Activated CD4-positive, alpha-beta T cell treated with anti-CD3 and anti-CD28 coated beads, Interleukin-10, Interleukin-2, amounts not matched to agents 100 ng/mL and 50 ng/mL, durations not matched to agents 16 hours and 8 hours (primary cell): ENCODE measurements at regions not wholly inside any gene's neighbourhood (a gene's known extent, or its start where the extent isn't known, plus 50 kb on each side); places are given as distances from the start of the nearest gene placed in this dataset.
"Not testable (repeated sequence)": the region's sequence is repeated elsewhere in the genome, so short reads cannot be mapped to it uniquely, and the experiment has no call there.

Experiments used
- DNase-seq: peaks from one replicate; pipeline ENCODE4 v3.0.0-alpha.2; 2020

DNA sequence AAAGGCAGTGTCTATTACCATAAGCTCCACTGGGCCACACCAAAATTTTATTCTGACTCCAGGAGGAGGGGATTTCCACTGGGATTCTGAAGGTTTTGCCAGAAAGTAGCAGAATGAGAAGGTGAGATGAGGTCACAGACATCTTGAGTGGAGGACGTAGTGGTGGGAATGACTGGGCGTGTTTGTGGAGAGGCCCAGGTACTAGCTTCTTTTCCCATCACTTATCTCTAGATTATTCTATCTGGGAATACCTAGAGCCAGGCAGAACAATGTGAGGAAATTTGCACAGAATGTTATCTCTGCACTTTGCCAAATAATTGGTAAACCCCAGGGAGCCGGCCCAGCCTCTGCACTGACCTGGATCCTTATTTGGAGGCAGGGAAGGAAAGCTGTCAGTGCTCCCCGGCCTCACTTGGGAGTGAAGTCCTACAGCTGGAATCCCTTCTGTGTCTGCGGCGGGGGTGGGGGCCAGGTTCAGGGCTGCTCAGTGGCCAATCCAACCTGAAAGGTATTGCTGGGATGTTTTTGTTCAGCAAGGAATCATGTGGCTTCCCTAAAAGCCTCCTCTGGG lies 129.4 kb downstream of the C12orf75 start:
- no peak for DNase-seq

GRCh38 chr12:105461271-105461943 lies 130.9 kb downstream of the C12orf75 start:
- DNase-seq = no peak

- no peak for DNase-seq
Measured at GRCh38 chr12:105461944-105462762, 131.7 kb downstream of the C12orf75 start.

DNA sequence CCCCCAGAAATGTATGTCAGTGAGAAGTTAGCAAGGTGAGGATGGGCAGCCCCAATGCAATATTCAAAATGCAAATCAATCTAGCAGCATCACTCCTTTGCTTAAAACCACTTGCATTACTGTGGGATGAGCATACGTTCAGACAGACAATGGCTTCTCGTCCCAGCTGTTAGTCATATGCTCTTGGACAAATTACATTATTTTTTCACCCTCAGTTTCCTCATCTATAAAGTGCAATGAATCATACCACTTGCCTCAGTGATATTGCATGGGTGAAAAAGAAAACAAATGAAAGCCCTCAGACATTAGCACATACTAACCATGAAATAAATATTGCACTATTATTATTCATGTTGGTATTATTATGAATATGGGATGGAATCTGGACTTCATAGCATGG lies 132.3 kb downstream of the C12orf75 start:
- no peak for DNase-seq

DNA sequence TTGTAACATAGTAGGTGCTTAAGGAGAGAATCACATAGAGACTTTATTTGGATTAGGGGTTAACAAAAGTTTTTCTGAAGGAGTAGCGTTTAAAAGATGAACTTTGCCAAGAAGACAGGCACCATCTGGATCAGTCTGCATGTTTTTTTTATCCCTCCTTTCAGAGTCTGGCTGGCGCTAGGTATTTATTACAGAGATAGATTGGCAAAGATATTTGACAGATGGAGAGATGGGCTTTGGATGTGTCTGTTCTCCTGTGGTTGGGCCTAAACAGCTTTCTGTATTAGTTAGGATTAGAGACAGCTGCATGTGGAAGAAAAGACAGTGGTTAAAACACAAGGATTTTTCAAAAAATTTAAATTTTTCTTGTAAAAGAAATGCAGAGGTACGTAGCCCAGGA lies 133.9 kb downstream of the C12orf75 start:
- DNase-seq = no peak

GRCh38 chr12:105466231-105466900 lies 135.9 kb downstream of the C12orf75 start:
- DNase-seq = no peak

DNA sequence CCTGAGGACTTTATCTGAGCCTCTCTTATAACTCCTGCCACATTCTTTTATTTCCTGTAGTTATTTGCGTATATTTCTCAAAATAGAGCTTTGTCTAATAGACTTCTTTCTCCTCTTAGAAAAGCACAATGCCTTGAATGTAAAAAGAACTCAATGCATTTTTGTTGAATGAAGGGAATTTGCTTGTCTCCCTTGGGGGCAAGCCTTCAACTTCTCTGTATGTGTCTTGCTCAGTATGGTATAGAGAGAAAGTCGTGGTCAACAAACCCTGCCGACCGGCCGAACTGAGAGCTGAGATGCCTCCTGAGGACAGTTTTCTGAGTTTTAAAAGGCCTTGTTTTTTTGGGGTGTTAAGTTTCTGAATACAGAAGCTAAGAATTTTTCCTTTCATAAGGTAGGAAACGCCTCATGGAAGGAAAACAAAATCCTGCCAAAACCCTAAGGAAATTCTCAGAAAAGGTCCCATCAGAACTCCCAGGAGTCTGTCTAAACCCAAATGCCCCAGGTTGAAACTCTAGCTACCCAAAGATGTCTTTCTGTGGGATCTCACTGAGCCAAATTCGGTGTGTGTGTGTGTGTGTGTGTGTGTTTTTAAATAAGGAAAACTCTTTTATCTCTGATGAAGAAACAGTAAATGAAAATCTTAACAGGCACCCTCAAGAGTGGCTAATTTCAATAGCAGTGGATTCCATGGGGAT lies 136.6 kb downstream of the C12orf75 start:
- DNase-seq = no peak

DNA sequence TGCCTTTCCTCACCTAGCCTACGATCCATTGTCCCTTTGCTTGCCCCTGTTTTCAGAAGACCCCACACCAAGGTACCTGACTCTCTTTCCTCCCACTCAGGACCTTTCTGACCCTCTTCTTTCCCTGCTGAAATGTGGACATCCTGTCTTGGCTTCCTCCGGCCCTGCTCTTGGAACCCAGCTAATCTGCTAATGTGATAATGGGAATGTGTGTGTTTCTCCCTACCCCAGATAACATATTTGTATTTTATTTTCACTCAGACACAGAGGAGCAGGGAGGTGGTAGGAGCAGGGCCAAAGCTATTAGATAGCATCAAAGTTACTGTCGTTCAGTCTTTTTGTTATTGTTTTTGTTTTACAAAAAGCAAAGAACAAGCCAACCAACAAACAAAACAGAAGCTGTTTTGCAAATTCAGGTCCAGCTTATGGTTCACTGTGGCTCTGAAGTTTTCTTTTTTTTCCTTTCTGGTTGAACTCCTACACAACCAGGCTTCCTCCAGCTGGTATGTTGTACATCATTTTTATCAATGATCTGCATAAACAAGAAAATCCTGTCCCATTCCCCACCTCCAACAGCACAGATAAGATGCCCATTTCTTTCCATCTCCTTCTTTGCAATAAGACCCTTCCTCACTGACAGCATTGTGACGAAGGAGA lies 137.3 kb downstream of the C12orf75 start:
- no peak for DNase-seq

GRCh38 chr12:105468464-105468863 lies 138.0 kb downstream of the C12orf75 start:
- DNase-seq = no peak

DNA sequence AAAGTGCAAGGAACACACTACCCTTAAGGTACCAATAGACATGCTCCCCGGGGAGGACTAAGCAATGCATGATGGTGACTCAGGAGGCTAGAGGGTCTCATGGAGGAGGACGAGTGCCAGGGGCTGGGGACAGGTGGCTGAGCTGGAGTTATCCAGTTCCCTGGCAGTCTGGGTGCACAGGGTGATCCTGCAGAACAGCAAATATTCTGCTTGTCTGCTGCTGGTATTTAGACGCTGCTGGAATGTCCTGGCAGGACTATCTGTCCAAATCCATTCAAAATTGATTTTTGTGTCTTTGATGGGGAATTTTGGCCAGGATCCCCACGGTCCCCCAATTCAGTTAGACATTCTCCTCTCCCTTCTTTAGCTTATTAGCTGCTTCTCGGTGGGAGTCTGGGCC lies 138.7 kb downstream of the C12orf75 start:
- DNase-seq = no peak

GRCh38 chr12:105469701-105470100 lies 139.2 kb downstream of the C12orf75 start:
- DNase-seq = no peak

- no peak for DNase-seq
Measured at GRCh38 chr12:105470102-105470501, 139.6 kb downstream of the C12orf75 start.

- no peak for DNase-seq
Measured at GRCh38 chr12:105470601-105471000, 140.1 kb downstream of the C12orf75 start.

DNA sequence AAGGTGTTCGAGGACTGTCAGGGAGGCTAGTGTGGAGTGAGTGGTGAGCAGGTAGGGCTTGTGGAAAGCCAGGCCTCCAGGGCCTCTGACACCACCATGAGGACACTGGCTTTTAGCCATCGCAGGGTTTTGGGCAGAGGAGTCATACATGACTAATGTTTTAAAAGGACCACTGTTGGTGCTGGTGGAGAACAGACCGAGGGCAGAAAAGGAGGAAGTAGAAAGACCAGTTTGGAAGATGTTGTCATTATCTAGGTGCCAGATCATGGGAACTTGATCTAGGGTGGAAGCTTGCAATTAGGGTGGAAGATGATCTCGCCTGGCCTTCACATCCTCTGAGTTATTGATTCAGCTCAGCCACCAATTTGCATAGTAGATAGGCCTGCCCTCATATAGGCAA lies 144.2 kb downstream of the C12orf75 start:
- DNase-seq = no peak

DNA sequence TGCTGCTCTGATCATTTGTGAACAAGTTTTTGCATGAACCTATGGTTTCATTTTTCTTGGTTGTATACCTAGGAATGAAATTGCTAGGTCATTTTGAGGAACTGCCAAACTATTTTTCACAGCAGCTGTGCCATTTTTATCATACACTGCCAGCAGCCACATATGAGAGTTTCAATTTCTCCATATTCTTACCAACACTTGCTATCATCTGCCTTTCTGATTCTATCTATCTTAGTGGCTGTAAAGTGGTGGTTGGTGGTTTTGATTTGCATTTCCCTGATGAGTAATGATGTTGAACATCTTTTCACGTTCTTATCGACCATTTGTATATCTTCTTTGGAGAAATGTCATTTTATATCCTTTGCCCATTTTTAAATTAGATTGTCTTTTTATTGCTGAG lies 146.1 kb downstream of the C12orf75 start:
- DNase-seq = peak; percentile 19

GRCh38 chr12:105477873-105478272 lies 147.4 kb downstream of the C12orf75 start:
- DNase-seq = no peak

DNA sequence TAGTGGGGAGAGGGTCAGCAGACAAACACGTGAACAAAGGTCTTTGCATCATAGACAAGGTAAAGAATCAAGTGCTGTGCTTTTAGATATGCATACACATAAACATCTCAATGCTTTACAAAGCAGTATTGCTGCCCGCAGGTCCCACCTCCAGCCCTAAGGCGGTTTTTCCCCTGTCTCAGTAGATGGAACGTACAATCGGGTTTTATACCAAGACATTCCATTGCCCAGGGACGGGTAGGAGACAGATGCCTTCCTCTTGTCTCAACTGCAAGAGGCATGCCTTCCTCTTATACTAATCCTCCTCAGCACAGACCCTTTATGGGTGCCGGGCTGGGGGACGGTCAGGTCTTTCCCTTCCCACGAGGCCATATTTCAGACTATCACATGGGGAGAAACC lies 148.3 kb downstream of the C12orf75 start:
- not testable (repeated sequence) for DNase-seq

DNA sequence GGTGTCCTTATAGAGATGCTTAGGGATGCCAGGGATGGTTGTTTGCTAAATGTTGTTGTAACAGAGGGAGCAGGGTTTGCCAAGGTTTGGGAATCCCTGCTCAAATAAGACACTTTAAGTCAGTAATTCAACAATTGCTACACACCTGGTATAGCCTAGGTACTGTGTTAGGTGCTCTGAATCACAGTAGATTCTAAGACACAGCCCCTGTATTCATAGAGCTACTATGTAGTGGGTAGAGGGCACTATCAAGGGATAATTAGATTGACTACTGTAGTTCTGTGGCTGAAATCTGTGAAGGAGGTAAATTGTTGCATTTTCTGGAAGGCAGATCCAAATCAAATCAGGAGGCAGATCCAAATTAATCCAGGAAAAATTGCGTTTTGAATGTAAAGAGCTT lies 149.2 kb downstream of the C12orf75 start:
- DNase-seq = no peak

DNA sequence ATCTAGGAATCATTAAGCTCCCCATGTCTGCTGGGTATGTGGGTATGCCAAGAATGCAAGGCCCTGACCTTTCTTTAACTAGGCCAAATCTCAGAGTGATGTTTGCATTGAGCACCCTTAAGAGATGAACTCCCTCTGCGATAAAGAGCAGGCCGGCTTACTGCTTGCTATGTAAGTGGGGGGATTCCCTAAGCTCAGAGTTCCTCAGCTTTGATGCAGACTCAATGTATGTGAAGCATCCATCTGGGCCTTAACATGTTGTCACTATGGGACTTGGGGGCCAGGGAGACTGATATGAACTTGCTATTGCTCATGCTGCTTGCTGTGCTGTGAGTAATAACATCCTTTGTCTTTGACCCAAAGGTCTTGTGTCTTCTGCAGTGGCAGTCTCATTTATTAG lies 149.7 kb downstream of the C12orf75 start:
- no peak for DNase-seq

DNA sequence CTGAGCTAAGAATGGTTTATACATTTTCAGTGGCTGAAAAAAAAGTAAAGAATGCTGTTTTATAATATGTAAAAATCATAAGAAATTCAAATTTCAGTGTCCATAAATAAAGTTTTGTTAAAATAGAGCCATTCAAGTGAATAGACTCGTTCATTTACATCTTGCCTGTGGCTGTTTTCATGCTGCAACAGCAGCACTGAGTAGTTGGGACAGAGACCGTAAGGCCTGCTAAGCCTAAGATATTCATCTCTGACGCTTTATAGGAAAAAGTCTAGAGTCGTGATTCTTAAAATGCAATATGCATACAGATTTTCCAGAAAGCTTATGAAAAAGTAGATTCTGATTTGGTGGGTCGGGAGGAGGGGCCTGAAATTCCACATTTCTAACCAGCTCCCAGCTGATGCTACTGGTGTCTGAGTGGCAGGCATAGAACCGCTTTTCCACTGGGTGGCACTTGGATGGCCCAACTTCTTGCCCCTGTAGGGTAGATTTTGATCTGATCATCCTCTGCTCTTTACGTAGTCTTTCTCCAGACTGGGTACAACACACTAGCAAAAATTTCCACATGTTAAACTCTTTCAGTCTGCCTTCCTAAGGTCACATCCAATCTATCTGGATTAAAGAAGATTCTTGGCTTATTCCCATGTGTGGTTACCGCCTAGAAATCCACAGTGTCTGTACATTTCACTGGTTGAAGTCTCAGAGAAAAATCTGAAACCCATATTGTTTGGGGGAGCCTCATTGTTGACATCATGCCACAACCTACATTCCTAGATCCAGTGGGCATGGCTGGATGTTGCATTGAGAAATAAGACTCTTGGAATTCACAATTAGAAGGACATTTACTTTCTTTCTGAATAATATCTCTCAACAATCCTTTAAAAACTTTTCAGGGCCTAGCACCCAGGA lies 151.2 kb downstream of the C12orf75 start:
- no peak for DNase-seq

DNA sequence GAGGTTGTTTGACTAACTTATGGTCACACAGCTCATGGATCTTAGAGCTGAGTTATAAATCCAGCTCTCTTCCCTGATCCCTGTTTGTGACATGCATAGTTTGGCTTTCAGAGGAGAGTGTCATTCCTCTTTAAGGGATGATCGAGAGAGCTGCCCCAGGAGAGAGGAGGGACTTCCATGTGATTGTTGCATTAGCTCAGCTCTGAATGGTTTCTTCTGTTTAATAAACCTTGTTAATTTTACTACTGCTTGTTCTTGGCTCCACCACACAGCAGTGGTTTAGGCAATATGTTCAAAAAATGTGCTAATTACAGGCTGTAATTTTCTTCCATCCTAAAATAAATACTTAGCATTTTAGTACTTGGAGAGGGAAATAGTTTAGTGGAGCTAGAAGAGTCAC lies 152.5 kb downstream of the C12orf75 start:
- DNase-seq = no peak
